Subcutaneous abdominal adipose tissue (tissue), 5 donors: ENCODE measurements at regions not wholly inside any gene's neighbourhood (a gene's known extent, or its start where the extent isn't known, plus 50 kb on each side); places are given as distances from the start of the nearest gene placed in this dataset.

ENCODE experiments used
- H3K27ac ChIP-seq: one replicate; pipeline ENCODE4 v1.7.0; 2013; ENCODE audit warnings: low read depth, mild to moderate bottlenecking, inconsistent platforms, low read length, moderate library complexity
- H3K27me3 ChIP-seq, 5 donors: one replicate each; pipeline ENCODE4 v1.7.0; 2013; ENCODE audit warnings: low read length in 5 of 5, inconsistent platforms in 1 of 5; ENCODE audit not compliant: control insufficient read depth in 5 of 5, insufficient read depth in 4 of 5
- H3K36me3 ChIP-seq, 5 donors: one replicate each; pipeline ENCODE4 v1.7.0; 2013; ENCODE audit warnings: low read length in 5 of 5; ENCODE audit not compliant: control insufficient read depth in 5 of 5, insufficient read depth in 5 of 5
- H3K4me1 ChIP-seq, 5 donors: one replicate each; pipeline ENCODE4 v1.7.0; 2013; ENCODE audit warnings: low read length in 5 of 5, mild to moderate bottlenecking in 3 of 5, moderate library complexity in 1 of 5; ENCODE audit not compliant: control insufficient read depth in 5 of 5, insufficient read depth in 5 of 5
- H3K4me3 ChIP-seq, 5 donors: one replicate each; pipeline ENCODE4 v1.7.0; 2013; ENCODE audit warnings: low read length in 5 of 5, low read depth in 1 of 5
- H3K9ac ChIP-seq, 5 donors: one replicate each; pipeline ENCODE4 v1.7.0; 2013; ENCODE audit warnings: low read length in 5 of 5, mild to moderate bottlenecking in 4 of 5, moderate library complexity in 3 of 5
- H3K9me3 ChIP-seq, 5 donors: one replicate each; pipeline ENCODE4 v1.7.0; 2013; ENCODE audit warnings: low read length in 5 of 5; ENCODE audit not compliant: control insufficient read depth in 5 of 5
- donor health status: healthy.
- donor health status: healthy.
- donor health status: healthy.
- donor health status: healthy.
- donor health status: healthy.

DNA sequence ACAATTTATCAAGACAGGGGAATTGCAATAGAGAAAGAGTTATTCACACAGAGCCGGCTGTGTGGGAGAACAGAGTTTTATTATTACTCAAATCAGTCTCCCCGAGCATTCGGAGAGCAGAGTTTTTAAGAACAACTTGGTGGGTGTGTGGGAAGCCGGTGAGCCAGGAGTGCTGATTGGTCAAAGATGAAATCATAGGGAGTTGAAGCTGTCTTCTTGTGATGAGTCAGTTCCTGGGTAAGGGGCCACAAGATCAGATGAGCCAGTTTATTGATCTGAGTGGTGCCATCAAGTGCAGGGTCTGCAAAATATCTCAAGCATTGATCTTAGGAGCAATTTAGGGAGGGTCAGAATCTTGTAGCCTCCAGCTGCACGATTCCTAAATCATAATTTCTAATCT, 50.0 kb upstream of the ECI2 start:
- Histone ChIP-seq H3K9me3 (peaks cover 0 to 4% (median 0%) of the 10 kb centered on the region in 5 donors), H3K36me3 (no peaks in the 10 kb centered on the region), H3K9ac (no peak overlapping the region), H3K4me1 (peaks cover 0 to 4% (median 0%) of the 10 kb centered on the region in 5 donors), H3K27ac (no peak overlapping the region), H3K27me3 (no peaks in the 10 kb centered on the region), H3K4me3 (no peak overlapping the region)
